ENCODE measurements at regions not wholly inside any gene's neighbourhood (a gene's known extent, or its start where the extent isn't known, plus 50 kb on each side); places are given as distances from the start of the nearest gene placed in this dataset.

GRCh38 chr12:75658901-75659823 lies 147.8 kb upstream of the KRR1 start:
- H3K9me2 ChIP-seq (ENCODE audit: insufficient read depth, low read length) = no peaks in the 10 kb centered on the region
- H2AFZ ChIP-seq (ENCODE audit: low read depth, low read length) = no peak overlapping the region

More at GRCh38 chr12:75658901-75659823, 147.8 kb upstream of the KRR1 start:
- no peak for TF ChIP-seq EZH2 (IDR thresholded peaks at IDR 0.05; ENCODE audit: borderline replicate concordance, insufficient read depth, low read length, poor library complexity, severe bottlenecking)
- no peak for TF ChIP-seq POLR2AphosphoS5 (IDR thresholded peaks at IDR 0.05)
- no peak for TF ChIP-seq EP300 (conservative IDR thresholded peaks at IDR 0.05; ENCODE audit: poor library complexity, severe bottlenecking)
- TF ChIP-seq REST (IDR thresholded peaks at IDR 0.05; ENCODE audit: borderline replicate concordance) = no peak
- no peak for TF ChIP-seq SMC3 (conservative IDR thresholded peaks at IDR 0.05; ENCODE audit: poor library complexity)
- no peak for TF ChIP-seq CTCF (IDR thresholded peaks at IDR 0.05; ENCODE audit: poor library complexity, severe bottlenecking)
- no peak for TF ChIP-seq RAD21 (conservative IDR thresholded peaks at IDR 0.05)
- TF ChIP-seq TAF1 (IDR thresholded peaks at IDR 0.05; ENCODE audit: low read depth) = no peak
- TF ChIP-seq MXI1 (conservative IDR thresholded peaks at IDR 0.05; ENCODE audit: poor library complexity, severe bottlenecking) = no peak
- H3K27me3 ChIP-seq (ENCODE audit: insufficient read depth, low read depth, low read length) = no peaks in the 10 kb centered on the region
- no peaks in the 10 kb centered on the region for H3K9me3 ChIP-seq (ENCODE audit: low read length)
- no peaks in the 10 kb centered on the region for H3K79me2 ChIP-seq (replicated peaks; ENCODE audit: insufficient read depth, low read length)
- no peak overlapping the region for H3K4me2 ChIP-seq (ENCODE audit: low read length)
- H3K4me3 ChIP-seq (ENCODE audit: low read length) = no peak overlapping the region
- H3K9ac ChIP-seq (ENCODE audit: low read length) = no peak overlapping the region
- no peaks in the 10 kb centered on the region for H3F3A ChIP-seq (ENCODE audit: insufficient read depth, low read length, poor library complexity, severe bottlenecking)
- H4K20me1 ChIP-seq (ENCODE audit: insufficient read depth) = no peaks in the 10 kb centered on the region
- no peak overlapping the region for H3K27ac ChIP-seq (ENCODE audit: low read length)
- no peaks in the 10 kb centered on the region for H3K36me3 ChIP-seq (ENCODE audit: insufficient read depth, low read length)

Data from neural cell (in vitro differentiated cells).